Tibial nerve (tissue), 4 donors: ENCODE measurements at regions not wholly inside any gene's neighbourhood (a gene's known extent, or its start where the extent isn't known, plus 50 kb on each side); places are given as distances from the start of the nearest gene placed in this dataset.
"Not testable (repeated sequence)": the region's sequence is repeated elsewhere in the genome, so short reads cannot be mapped to it uniquely, and the experiment has no call there.

Experiments used
- CTCF ChIP-seq, 5 experiments: fragments of 200-600 bp in 3 of 5; fragments of 450-650 bp in 2 of 5; sonication (generic) in 3 of 5; IDR thresholded peaks; one replicate each; pipeline ENCODE4 v1.5.1; 2016 to 2019; ENCODE audit warnings: antibody characterized with exemption in 5 of 5, mild to moderate bottlenecking in 3 of 5, moderate library complexity in 2 of 5
- EP300 ChIP-seq, 2 donors: sonication (generic); formaldehyde crosslinking; IDR thresholded peaks; one replicate each; pipeline ENCODE4 v1.6.1; 2017; ENCODE audit warnings: antibody characterized with exemption in 2 of 2, mild to moderate bottlenecking in 1 of 2
- POLR2A ChIP-seq, 2 donors: fragments of 450-650 bp; IDR thresholded peaks; one replicate each; pipeline ENCODE4 v1.6.1; 2017; ENCODE audit warnings: antibody characterized with exemption in 2 of 2, mild to moderate bottlenecking in 2 of 2, moderate library complexity in 2 of 2

GRCh38 chr1:67907467-67907866 is 74.2 kb upstream of the GNG12 start:
- not testable (repeated sequence) for TF ChIP-seq POLR2A, CTCF, EP300 (IDR thresholded peaks at IDR 0.05)
